Gastroesophageal sphincter (tissue), 3 donors: ENCODE measurements at regions not wholly inside any gene's neighbourhood (a gene's known extent, or its start where the extent isn't known, plus 50 kb on each side); places are given as distances from the start of the nearest gene placed in this dataset.

ENCODE experiments used
- POLR2A ChIP-seq, 2 donors: fragments of 450-650 bp; IDR thresholded peaks; one replicate each; pipeline ENCODE4 v1.6.1; 2017; ENCODE audit warnings: antibody characterized with exemption in 2 of 2, mild to moderate bottlenecking in 2 of 2, moderate library complexity in 1 of 2
- TF ChIP-seq, protein P1 (sequence below), 4 experiments: fragments of 200-600 bp in 2 of 4; fragments of 450-650 bp in 2 of 4; sonication (generic) in 1 of 4; IDR thresholded peaks; one replicate each; pipeline ENCODE4 v1.5.1; 2017 to 2019; ENCODE audit warnings: antibody characterized with exemption in 4 of 4, mild to moderate bottlenecking in 2 of 4, moderate library complexity in 2 of 4

DNA sequence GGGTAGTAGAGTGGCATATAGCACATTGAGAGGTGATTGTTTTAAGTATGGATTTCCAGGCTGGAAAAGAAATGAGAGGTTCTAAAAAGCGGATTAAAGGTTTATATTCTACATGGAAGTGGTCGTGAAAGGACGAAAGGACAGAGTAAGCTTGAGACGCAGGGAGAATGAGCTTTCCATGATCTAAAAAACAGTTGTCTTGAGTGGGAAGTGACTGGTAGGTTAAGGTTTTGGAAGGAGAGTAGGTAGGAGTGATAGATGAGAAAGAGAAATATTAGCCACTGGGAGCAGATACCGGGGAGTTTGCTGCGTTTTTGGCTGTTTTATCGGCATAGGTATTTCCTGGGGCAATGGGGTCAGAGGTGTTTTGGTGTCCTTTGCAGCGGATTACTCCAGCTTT lies 750.6 kb upstream of the ADGRB3 start:
- TF ChIP-seq, protein P1, sequence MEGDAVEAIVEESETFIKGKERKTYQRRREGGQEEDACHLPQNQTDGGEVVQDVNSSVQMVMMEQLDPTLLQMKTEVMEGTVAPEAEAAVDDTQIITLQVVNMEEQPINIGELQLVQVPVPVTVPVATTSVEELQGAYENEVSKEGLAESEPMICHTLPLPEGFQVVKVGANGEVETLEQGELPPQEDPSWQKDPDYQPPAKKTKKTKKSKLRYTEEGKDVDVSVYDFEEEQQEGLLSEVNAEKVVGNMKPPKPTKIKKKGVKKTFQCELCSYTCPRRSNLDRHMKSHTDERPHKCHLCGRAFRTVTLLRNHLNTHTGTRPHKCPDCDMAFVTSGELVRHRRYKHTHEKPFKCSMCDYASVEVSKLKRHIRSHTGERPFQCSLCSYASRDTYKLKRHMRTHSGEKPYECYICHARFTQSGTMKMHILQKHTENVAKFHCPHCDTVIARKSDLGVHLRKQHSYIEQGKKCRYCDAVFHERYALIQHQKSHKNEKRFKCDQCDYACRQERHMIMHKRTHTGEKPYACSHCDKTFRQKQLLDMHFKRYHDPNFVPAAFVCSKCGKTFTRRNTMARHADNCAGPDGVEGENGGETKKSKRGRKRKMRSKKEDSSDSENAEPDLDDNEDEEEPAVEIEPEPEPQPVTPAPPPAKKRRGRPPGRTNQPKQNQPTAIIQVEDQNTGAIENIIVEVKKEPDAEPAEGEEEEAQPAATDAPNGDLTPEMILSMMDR (IDR thresholded peaks at IDR 0.05) = no peak
- no peak for TF ChIP-seq POLR2A (IDR thresholded peaks at IDR 0.05)
